Loucy (cell line): ENCODE measurements at regions not wholly inside any gene's neighbourhood (a gene's known extent, or its start where the extent isn't known, plus 50 kb on each side); places are given as distances from the start of the nearest gene placed in this dataset.

ENCODE experiments used
- H2AFZ ChIP-seq: fragments of 200-600 bp; sonication (generic); 2 replicates; pipeline ENCODE4 v1.6.0; 2016; ENCODE audit warnings: antibody characterized with exemption, mild to moderate bottlenecking, low read length, moderate library complexity
- H3F3A ChIP-seq: fragments of 200-600 bp; 2 replicates; pipeline ENCODE4 v1.6.0; 2016; ENCODE audit warnings: antibody characterized with exemption, low read depth, mild to moderate bottlenecking
- H3K27me3 ChIP-seq: fragments of 200-600 bp; sonication (generic); 2 replicates; pipeline ENCODE4 v1.6.1; 2014; ENCODE audit warnings: low read length, mild to moderate bottlenecking; ENCODE audit not compliant: insufficient read depth, poor library complexity, severe bottlenecking
- H3K36me3 ChIP-seq: fragments of 200-600 bp; sonication (generic); 2 replicates; pipeline ENCODE4 v1.6.1; 2016; ENCODE audit warnings: low read length; ENCODE audit not compliant: insufficient read depth
- H3K4me1 ChIP-seq: fragments of 200-600 bp; sonication (generic); 2 replicates; pipeline ENCODE4 v1.5.1; 2014; ENCODE audit warnings: low read length, mild to moderate bottlenecking; ENCODE audit not compliant: insufficient read depth, poor library complexity, severe bottlenecking
- H3K4me2 ChIP-seq: fragments of 200-600 bp; sonication (generic); 2 replicates; pipeline ENCODE4 v1.6.0; 2014; ENCODE audit warnings: antibody characterized with exemption, low read length, low read depth, mild to moderate bottlenecking; ENCODE audit not compliant: poor library complexity, severe bottlenecking
- H3K4me3 ChIP-seq: fragments of 200-600 bp; sonication (generic); 2 replicates; pipeline ENCODE4 v1.5.1; 2014; ENCODE audit warnings: low read length, mild to moderate bottlenecking, mixed read lengths; ENCODE audit not compliant: poor library complexity, severe bottlenecking
- H3K79me2 ChIP-seq: fragments of 200-600 bp; sonication (generic); 2 replicates; pipeline ENCODE4 v1.6.1; 2014; ENCODE audit warnings: low read length; ENCODE audit not compliant: insufficient read depth
- H3K9ac ChIP-seq: fragments of 200-600 bp; sonication (generic); 2 replicates; pipeline ENCODE4 v1.6.0; 2014; ENCODE audit warnings: mild to moderate bottlenecking, low read depth, low read length, moderate library complexity; ENCODE audit not compliant: poor library complexity, severe bottlenecking
- H3K9me2 ChIP-seq: fragments of 200-600 bp; sonication (generic); replicated peaks from 2 replicates; pipeline ENCODE4 v1.6.1; 2016; ENCODE audit warnings: low read depth, low read length, mixed read lengths
- H3K9me3 ChIP-seq: fragments of 200-600 bp; sonication (generic); 2 replicates; pipeline ENCODE4 v1.6.1; 2014; ENCODE audit warnings: mild to moderate bottlenecking, antibody characterized with exemption, low read length, low read depth; ENCODE audit not compliant: insufficient read depth
- H4K20me1 ChIP-seq: fragments of 200-600 bp; sonication (generic); 2 replicates; pipeline ENCODE4 v1.6.0; 2014; ENCODE audit warnings: antibody characterized with exemption, low read length, mild to moderate bottlenecking; ENCODE audit not compliant: insufficient read depth, poor library complexity, severe bottlenecking
- EZH2phosphoT487 ChIP-seq: fragments of 200-600 bp; IDR thresholded peaks from 2 replicates; pipeline ENCODE4 v1.6.1; 2018; ENCODE audit warnings: antibody characterized with exemption, mild to moderate bottlenecking, moderate library complexity, borderline replicate concordance
- TF ChIP-seq, protein P1 (sequence below): fragments of 200-600 bp; sonication (generic); conservative IDR thresholded peaks from 2 replicates; pipeline ENCODE4 v1.5.1; 2014; ENCODE audit warnings: mild to moderate bottlenecking, antibody characterized with exemption, low read length

DNA sequence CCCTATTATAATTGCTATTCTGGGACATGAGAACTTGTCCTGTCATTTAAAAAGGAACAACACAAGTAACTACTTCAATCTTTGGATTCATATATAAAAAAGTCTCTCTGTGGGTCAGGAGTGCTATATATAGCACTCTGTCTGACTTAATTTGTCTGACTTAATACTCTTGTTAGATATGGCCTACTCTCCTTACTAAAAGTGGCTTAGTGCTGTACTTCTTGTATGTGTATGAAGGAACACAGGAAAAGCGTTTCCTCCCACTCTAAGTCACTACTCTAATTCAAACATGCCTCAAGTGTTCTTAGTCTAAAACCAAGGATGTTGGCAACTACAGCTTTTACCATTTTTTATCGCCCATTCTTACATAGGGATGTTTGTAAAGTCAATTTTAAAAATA is 255.2 kb upstream of the ROBO1 start:
- Histone ChIP-seq H3F3A (no peaks in the 10 kb centered on the region), H3K9me3 (no peaks in the 10 kb centered on the region), H3K36me3 (no peaks in the 10 kb centered on the region), H3K4me2 (no peak overlapping the region), H3K27me3 (no peaks in the 10 kb centered on the region), H2AFZ (no peak overlapping the region), H3K9me2 (no peaks in the 10 kb centered on the region), H3K4me3 (no peak overlapping the region), H3K4me1 (peaks cover 9% of the 10 kb centered on the region), H4K20me1 (no peaks in the 10 kb centered on the region), H3K79me2 (no peaks in the 10 kb centered on the region), H3K9ac (no peak overlapping the region)
- no peak for TF ChIP-seq EZH2phosphoT487
- TF ChIP-seq, protein P1, sequence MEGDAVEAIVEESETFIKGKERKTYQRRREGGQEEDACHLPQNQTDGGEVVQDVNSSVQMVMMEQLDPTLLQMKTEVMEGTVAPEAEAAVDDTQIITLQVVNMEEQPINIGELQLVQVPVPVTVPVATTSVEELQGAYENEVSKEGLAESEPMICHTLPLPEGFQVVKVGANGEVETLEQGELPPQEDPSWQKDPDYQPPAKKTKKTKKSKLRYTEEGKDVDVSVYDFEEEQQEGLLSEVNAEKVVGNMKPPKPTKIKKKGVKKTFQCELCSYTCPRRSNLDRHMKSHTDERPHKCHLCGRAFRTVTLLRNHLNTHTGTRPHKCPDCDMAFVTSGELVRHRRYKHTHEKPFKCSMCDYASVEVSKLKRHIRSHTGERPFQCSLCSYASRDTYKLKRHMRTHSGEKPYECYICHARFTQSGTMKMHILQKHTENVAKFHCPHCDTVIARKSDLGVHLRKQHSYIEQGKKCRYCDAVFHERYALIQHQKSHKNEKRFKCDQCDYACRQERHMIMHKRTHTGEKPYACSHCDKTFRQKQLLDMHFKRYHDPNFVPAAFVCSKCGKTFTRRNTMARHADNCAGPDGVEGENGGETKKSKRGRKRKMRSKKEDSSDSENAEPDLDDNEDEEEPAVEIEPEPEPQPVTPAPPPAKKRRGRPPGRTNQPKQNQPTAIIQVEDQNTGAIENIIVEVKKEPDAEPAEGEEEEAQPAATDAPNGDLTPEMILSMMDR = no peak

DNA sequence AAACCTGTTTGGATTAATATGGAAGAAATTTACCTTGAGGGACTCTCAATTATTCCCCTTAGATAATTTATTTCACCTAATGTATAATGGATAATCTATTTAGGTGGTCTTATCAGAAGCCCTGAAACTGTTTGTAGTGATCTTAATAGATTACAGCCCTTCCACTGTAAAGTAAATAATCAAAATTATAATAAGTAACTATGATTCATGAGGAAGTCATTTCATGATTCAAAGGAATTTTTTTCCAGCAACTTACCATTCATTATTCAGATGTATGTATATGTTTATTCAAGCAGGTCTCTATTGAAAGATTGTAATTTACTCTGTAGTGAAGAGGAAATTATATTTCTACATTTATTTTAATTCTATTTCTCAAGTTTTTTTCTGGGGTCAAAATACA is 250.6 kb upstream of the ROBO1 start:
- Histone ChIP-seq H3K9me3 (no peaks in the 10 kb centered on the region), H3K4me1 (peaks cover 16% of the 10 kb centered on the region), H3K4me3 (no peak overlapping the region), H3K4me2 (no peak overlapping the region), H3F3A (no peaks in the 10 kb centered on the region), H3K36me3 (no peaks in the 10 kb centered on the region), H3K9ac (no peak overlapping the region), H3K79me2 (no peaks in the 10 kb centered on the region), H4K20me1 (no peaks in the 10 kb centered on the region), H2AFZ (no peak overlapping the region), H3K9me2 (no peaks in the 10 kb centered on the region), H3K27me3 (no peaks in the 10 kb centered on the region)
- TF ChIP-seq, protein P1 = no peak
- TF ChIP-seq EZH2phosphoT487 = no peak

DNA sequence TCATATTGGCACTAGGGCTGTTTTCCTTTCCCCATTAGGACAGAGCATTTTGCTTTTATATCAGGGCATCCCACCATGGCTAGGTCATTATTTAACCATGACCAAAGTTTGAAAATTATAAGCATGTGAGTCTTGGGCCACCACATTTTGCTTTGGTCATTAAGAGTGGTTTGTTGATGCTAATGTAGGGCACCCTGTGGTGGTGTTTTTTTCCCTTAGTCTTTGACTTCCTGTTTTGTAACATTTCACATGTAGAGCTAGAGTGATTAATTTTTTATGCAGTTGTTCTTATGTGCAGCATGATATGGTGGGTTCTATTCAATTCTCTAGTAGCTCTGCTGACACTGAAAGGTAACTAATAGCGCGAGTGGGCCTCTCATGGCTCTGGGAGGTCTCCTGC is 249.6 kb upstream of the ROBO1 start:
- Histone ChIP-seq H3K4me2 (peak overlapping the region; percentile 0), H3K9me2 (no peaks in the 10 kb centered on the region), H3K36me3 (no peaks in the 10 kb centered on the region), H3K4me3 (no peak overlapping the region), H3K4me1 (peaks cover 9% of the 10 kb centered on the region), H3K9ac (no peak overlapping the region), H3F3A (no peaks in the 10 kb centered on the region), H4K20me1 (no peaks in the 10 kb centered on the region), H3K79me2 (no peaks in the 10 kb centered on the region), H2AFZ (peak overlapping the region; percentile 84), H3K27me3 (no peaks in the 10 kb centered on the region), H3K9me3 (no peaks in the 10 kb centered on the region)
- TF ChIP-seq, protein P1 = no peak
- TF ChIP-seq EZH2phosphoT487 = no peak
